LNCaP clone FGC (cell line): ENCODE measurements at regions not wholly inside any gene's neighbourhood (a gene's known extent, or its start where the extent isn't known, plus 50 kb on each side); places are given as distances from the start of the nearest gene placed in this dataset.

Experiments
- DNase-seq: peaks from one replicate; pipeline ENCODE4 v3.0.0-alpha.2; 2011; ENCODE audit warnings: low read depth
- H3K4me3 ChIP-seq: 2 replicates; pipeline ENCODE4 v1.5.1; 2011; ENCODE audit warnings: mild to moderate bottlenecking, low read depth, low read length, control low read depth
- TF ChIP-seq, protein P1 (sequence below): IDR thresholded peaks from 2 replicates; pipeline ENCODE4 v1.5.1; 2012; ENCODE audit warnings: mild to moderate bottlenecking; ENCODE audit not compliant: control insufficient read depth, insufficient read depth; ENCODE audit errors: extremely low read depth

DNA sequence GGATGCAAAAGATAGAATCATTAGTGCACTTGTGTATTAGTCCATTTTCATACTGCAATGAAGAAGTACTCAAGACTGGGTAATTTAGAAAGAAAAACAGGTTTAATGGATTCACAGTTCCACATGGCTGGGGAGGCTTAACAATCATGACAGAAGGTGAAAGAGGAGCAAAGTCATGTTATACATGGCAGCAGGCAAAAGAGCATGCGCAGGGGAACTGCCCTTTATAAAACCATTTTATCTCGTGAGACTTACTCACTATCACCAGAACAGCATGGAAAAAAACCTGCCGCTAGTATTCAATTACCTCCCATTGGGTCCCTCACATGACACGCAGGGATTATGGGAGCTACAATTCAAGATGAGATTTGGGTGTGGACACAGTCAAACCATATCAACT, 129.4 kb downstream of the SCG2 start:
- no peak overlapping the region for H3K4me3 ChIP-seq
- TF ChIP-seq, protein P1, sequence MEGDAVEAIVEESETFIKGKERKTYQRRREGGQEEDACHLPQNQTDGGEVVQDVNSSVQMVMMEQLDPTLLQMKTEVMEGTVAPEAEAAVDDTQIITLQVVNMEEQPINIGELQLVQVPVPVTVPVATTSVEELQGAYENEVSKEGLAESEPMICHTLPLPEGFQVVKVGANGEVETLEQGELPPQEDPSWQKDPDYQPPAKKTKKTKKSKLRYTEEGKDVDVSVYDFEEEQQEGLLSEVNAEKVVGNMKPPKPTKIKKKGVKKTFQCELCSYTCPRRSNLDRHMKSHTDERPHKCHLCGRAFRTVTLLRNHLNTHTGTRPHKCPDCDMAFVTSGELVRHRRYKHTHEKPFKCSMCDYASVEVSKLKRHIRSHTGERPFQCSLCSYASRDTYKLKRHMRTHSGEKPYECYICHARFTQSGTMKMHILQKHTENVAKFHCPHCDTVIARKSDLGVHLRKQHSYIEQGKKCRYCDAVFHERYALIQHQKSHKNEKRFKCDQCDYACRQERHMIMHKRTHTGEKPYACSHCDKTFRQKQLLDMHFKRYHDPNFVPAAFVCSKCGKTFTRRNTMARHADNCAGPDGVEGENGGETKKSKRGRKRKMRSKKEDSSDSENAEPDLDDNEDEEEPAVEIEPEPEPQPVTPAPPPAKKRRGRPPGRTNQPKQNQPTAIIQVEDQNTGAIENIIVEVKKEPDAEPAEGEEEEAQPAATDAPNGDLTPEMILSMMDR = no peak
- DNase-seq = no peak

DNA sequence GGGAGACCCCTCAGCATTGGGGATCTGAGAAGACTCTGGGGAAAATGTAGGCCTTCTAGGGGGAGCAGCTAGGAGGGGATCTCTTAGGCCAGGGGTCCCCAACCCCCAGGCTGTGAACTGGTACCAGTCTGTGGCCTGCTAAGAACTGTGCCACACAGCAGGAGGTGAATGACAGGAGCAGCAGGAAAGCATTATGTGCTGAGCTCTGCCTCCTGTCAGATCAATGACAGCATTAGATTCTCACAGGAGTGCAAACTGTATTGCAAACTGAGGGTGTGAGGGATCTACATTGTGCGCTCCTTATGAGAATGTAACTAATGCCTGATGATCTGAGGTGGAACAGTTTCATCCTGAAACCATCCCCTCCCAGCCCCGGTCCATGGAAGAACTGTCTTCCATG, 127.3 kb downstream of the SCG2 start:
- TF ChIP-seq, protein P1 = no peak
- H3K4me3 ChIP-seq = no peak overlapping the region
- DNase-seq = no peak

DNA sequence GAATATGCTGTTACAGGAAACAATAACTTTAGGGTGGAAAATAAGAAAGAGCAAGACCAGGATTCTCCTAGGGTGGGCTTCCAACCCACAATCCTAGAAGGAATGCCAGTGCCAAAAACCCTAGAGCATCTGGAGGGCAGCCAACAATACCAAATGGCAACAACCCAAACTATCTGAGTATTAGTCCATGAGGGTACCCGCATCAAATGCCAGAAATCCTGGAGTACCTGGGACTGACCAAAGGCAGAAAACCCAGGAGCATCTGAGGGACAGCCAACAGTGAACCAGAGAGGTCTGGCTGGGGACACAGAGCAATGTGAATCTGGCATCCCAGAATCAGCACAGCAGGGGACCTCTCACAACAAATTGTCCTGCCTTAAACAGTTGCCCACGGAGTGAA, 126.3 kb downstream of the SCG2 start:
- H3K4me3 ChIP-seq = no peak overlapping the region
- DNase-seq = no peak

DNA sequence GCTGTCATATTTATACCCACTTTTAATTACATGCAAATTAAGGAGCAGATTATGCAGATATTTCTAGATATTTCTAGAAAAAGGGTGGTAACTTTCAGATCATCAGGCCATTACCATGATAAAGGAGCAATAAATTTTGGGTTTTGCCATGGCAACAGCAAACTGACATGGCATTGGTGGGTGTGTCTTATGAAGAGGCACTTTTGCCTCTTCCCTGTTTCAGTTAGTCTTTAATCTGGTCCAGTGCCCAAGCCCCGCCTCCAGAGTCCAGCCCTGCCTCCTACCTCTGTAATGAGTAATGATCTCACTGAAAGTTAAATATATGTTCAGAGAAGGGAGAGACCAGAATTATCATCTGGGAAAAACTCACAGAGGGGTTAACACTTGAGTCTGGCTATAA, 124.8 kb downstream of the SCG2 start:
- no peak overlapping the region for H3K4me3 ChIP-seq
- TF ChIP-seq, protein P1 = no peak

More for the DNA sequence above, 126.3 kb downstream of the SCG2 start:
- TF ChIP-seq, protein P1 = no peak

DNA sequence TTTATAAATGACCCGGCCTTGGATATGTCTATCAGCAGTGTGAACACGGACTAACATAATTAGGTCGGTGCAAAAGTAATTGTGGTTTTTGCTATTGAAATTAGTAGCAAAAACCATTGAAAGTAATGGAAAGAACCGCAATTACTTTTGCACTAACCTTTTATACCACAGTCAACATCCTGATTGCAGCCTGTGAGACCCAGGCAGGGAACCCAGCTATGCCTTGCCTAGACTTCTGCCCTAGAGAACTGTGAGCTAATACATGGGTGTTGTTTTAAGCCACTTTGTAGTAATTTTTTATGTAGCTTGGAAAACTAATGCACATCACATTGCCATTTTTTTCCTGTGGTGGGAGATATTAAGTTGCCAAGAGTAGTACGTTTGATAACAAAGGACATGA, 120.7 kb downstream of the SCG2 start:
- H3K4me3 ChIP-seq = no peak overlapping the region
- TF ChIP-seq, protein P1 = no peak
- no peak for DNase-seq

More for the DNA sequence above, 124.8 kb downstream of the SCG2 start:
- no peak for DNase-seq

- DNase-seq = no peak
- no peak overlapping the region for H3K4me3 ChIP-seq
- TF ChIP-seq, protein P1 = no peak
Measured at GRCh38 chr2:223486751-223487150, 115.4 kb downstream of the SCG2 start.

DNA sequence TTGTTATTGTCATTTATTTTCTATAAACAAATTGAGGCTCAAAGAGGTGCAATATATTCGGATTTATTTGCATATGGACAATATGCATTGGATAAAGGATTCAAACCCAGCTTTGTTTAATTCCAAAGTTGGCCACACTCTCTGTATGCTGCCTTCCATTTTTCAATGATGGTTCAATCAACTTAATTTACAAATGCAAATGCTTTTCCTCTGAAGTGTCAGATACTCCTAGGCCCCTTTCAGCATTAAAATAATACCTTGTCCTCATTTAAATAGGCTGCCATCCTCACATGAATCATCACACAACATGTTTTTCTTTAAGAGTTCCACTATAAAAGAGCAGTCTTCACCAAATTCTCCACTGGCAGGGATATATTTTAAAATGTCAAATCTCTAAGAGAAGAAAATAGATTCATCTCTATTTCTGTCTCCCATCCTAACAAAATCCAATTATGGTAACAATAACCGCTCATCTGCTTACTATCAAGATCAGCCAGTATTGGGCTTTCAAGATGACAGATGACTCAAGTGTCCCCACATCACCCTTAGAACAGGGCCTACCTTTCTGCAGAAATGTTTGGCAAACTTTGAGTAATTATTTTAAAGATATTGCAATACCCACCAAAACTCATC, 114.8 kb downstream of the SCG2 start:
- no peak for DNase-seq
- TF ChIP-seq, protein P1 = no peak
- no peak overlapping the region for H3K4me3 ChIP-seq
